ENCODE measurements at regions not wholly inside any gene's neighbourhood (a gene's known extent, or its start where the extent isn't known, plus 50 kb on each side); places are given as distances from the start of the nearest gene placed in this dataset.

DNA sequence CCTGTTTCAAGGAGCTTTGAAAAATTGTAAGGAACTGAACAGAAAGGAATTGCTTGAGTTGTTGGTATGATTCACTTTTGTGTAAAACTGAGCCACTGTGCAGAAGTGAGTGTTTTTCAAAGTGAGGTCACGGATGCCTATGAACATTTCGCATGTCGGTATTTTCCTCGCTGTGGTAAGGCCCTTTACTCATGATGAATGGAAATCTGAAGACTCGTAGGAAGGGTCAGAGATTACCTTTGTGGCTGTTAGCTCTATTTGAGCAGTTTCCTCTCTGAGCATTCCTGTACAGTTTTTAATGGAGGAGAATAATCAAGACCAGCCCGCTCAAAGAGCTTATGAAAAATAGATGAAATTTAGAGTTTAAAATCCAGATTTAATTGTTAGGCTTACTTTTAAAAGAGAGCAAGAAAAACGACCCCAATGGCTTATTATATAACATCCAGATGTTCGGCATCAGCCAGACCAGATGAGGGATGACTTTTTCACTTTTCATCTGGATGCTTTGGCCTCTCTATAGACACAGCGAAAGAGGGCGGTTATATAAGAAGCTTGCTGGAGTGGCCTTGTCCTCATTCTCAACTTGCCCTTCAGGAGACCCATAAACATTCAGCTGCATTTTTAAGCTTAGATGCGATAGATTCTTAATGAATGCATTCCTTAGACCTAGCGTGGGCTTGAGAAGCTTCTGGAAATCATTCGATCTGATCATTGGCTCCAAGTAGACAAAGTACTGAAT lies 99.5 kb downstream of the CD83 start:
- TF ChIP-seq POLR2AphosphoS5 (IDR thresholded peaks at IDR 0.05; ENCODE audit: insufficient read depth in 1 of 2, low read depth in 1 of 2) = no peak
- TF ChIP-seq, protein P1, sequence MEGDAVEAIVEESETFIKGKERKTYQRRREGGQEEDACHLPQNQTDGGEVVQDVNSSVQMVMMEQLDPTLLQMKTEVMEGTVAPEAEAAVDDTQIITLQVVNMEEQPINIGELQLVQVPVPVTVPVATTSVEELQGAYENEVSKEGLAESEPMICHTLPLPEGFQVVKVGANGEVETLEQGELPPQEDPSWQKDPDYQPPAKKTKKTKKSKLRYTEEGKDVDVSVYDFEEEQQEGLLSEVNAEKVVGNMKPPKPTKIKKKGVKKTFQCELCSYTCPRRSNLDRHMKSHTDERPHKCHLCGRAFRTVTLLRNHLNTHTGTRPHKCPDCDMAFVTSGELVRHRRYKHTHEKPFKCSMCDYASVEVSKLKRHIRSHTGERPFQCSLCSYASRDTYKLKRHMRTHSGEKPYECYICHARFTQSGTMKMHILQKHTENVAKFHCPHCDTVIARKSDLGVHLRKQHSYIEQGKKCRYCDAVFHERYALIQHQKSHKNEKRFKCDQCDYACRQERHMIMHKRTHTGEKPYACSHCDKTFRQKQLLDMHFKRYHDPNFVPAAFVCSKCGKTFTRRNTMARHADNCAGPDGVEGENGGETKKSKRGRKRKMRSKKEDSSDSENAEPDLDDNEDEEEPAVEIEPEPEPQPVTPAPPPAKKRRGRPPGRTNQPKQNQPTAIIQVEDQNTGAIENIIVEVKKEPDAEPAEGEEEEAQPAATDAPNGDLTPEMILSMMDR (IDR thresholded peaks at IDR 0.05) = no peak
